NCI-H2196 (cell line): ENCODE measurements at regions not wholly inside any gene's neighbourhood (a gene's known extent, or its start where the extent isn't known, plus 50 kb on each side); places are given as distances from the start of the nearest gene placed in this dataset.
"Not testable (repeated sequence)": the region's sequence is repeated elsewhere in the genome, so short reads cannot be mapped to it uniquely, and the experiment has no call there.

Source experiments
- DNase-seq: peaks from one replicate; lab custom pipeline; 2025; ENCODE audit not compliant: unreplicated experiment; lab: John Stamatoyannopoulos, UW

GRCh38 chr6:141976994-141977393 lies 155.7 kb upstream of the GJE1 start:
- DNase-seq: no peak

GRCh38 chr6:141969768-141970415 lies 162.8 kb upstream of the GJE1 start:
- DNase-seq: not testable (repeated sequence)

- no peak for DNase-seq
These were observed 163.5 kb upstream of the GJE1 start for GRCh38 chr6:141969201-141969600.

DNA sequence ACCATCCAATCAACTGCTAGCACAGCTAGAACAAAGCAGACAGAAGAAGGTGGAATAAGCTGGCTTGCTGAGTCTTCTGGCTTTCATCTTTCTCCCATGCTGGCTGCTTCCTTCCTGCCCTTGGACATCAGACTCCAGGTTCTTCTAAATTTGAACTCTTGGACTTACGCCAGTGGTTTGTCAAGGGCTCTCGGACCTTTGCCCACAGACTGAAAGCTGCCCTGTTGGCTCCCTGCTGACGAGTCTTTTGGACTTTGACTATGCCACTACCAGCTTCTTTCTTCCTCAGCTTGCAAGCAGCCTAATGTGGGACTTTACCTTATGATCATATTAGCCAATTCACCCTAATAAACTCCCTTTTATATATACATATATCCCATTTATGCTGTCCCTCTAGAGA lies 164.1 kb upstream of the GJE1 start:
- no peak for DNase-seq

DNA sequence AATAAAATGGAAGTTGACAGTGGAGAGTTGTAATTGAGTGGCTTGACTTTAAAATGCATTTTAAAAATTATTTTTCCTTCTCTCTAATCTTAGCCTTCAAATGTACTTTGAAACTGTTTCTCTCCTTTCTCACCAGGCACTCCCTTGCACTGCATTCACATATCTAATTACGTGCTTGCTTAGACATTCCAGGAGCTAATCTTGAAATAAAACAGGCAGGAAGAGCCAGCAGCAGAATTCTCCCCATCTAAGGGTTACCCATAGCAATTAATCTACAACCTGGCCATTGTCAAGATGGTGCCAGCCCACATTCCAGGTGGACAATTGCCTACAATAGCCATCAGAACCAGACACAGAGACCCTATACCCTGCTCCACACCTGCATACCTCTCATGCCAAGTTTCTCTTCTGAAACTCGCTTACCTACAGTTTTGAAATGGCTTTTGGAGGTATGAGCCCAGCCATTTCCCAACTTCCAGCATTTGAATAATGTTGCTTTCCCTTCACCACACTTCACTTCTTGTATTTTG lies 167.6 kb upstream of the GJE1 start:
- DNase-seq: no peak

GRCh38 chr6:141963543-141964295 lies 169.0 kb upstream of the GJE1 start:
- DNase-seq: no peak

DNA sequence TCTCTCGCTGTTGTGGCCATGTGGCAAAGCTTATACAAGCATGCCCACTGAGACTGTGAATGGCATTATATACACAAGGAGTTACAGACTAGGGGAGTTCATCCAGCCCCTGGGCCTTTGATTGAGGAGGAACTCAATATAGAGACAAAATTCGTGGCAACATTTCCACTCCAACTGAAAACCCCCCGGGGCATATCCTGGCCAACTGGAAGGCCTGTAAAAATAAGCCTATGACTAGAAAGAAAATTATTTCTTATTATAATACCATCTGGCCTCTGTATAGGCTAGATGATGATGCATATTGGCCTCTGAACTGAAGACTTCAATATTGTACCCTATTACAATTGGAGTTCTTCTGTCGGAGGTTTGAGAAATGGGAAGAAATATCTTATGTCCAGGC lies 175.5 kb upstream of the GJE1 start:
- DNase-seq: no peak

DNA sequence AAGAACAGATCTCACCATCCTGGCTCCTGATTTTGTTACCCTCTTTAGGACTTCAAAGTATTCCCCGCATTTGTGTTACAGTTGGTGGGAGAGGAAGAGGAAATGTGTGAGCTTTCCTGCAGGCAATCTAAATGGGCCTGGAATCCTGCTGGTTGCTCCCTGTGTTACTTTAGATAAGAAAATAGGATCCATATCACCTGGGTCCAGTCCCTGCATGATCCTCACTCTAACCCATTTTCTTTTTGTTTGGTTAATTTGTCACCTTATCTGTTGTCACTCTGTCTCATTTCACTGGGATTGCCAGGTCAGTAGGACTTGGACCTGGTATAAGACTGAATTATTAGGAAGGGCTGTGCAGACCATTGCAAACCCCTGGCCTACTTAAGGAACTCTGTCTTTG lies 175.9 kb upstream of the GJE1 start:
- no peak for DNase-seq

- no peak for DNase-seq
These were observed 176.5 kb upstream of the GJE1 start for GRCh38 chr6:141956046-141956761.

- no peak for DNase-seq
These were observed 179.7 kb upstream of the GJE1 start for GRCh38 chr6:141953072-141953471.

- DNase-seq: no peak
These were observed 186.2 kb upstream of the GJE1 start for GRCh38 chr6:141946502-141946901.

DNA sequence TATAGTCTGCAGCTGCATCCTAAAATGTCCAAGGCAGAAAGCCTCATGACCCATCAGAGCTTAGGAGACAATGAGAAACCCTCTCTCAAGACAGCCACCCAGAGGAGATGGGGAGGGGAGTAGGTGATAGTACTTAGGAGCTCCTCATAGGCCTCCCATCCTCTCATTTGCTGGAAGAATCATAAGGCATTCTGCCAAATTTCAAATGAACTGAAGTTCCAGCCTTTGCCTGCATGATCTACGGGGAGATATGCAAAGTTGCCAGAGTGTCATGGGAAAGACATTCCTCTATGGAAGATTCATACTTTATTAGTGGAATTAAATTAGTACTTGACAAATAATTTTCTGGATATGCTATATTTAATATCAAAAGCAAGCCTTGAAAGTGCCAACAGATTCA lies 194.1 kb upstream of the GJE1 start:
- no peak for DNase-seq

DNA sequence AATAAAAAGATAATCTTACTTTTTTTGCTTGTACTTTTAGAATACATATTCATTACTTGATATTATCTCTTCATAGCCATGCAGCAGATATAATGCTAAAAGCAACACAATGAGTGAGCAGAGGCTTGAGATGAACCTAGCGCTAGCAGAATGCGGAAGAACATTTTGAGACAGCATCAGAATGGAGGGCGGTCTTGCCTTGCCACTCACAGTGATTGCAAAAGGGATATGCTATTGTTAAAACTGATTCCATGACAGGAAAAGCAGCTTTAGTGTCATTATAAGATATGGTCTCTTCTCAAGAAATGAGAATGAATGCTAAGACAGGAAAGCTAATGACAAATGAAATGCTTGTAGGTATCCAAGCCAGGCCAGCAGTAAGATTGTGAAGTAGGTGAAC lies 200.0 kb upstream of the GJE1 start:
- DNase-seq: no peak

DNA sequence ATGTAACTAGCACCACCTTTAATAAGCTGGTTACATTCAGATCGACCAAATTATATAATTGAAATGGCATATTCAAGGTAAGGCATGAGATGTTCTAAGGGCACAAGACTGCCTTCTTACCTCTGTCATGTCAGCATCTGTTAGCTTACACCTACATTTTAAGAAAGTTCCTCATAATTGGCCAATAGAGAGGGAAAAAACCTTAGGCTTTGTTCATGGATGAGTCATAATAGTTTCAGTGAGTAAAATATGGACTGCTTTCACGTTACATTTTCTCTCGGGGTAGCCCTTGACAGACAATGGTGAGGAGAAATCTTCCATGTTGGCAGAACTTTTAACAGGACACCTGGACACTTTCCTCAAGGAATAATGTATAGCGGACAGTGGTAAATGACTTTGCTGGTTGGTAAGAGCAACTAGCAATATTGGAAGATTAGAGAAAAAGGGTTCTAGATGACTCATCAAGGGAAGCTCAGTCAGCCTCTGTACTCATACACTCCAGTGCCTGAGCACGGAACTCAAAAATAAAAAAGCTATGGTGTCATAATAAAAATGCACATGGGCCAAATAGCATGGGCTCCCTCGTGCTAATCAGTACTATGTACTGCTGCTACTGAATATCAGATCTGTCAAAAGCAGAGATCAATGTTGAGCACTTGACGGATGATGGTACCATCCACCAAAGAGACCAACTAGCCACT lies 206.4 kb upstream of the GJE1 start:
- not testable (repeated sequence) for DNase-seq

DNA sequence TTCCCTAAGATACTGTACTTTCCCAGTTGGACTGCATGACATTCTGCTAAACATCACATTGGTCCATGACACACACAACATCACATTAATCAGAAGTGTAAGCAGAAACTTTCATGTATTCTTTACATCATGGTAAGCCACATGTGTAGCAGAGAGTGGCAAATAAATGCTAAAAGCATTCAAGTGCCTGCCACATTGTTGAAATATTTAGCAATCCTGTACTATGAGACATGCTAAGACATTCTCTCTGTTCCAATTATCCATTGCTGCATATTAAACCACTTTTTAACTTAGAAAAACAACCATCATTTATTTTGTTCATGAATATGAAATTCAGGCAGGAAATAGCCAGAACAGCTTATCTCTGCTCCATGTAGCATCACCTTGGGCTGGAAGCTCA lies 207.7 kb upstream of the GJE1 start:
- DNase-seq: no peak

GRCh38 chr6:141922898-141923297 lies 209.8 kb upstream of the GJE1 start:
- no peak for DNase-seq

GRCh38 chr6:141916682-141917505 lies 215.8 kb upstream of the GJE1 start:
- not testable (repeated sequence) for DNase-seq

- no peak for DNase-seq
These were observed 218.1 kb upstream of the GJE1 start for GRCh38 chr6:141914646-141915045.

DNA sequence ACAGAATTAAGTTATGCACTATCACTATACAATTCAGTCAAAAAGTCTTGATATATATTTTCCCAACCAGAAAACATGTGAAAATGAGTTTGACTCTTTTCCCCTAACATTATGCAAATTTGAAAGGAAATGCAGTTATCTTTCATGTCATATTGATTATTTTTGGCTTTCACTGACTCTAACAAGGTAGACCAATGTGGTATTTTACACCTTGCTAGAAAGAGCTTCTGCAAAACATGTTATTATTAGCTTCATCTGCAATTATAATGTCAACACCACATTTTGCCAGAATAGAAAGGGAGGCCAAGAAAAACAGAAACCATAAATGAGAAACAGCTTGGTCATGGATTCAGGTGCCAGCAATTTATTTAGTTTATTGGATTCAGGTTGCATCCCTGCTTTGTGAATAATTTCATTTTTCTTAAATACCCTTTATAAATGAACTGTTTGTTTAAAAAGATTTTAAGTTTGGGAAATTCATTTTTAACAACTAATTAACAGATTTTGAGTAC lies 226.1 kb upstream of the GJE1 start:
- no peak for DNase-seq

- no peak for DNase-seq
These were observed 242.1 kb upstream of the GJE1 start for GRCh38 chr6:141890661-141891060.
